SK-N-SH (cell line): ENCODE measurements at regions not wholly inside any gene's neighbourhood (a gene's known extent, or its start where the extent isn't known, plus 50 kb on each side); places are given as distances from the start of the nearest gene placed in this dataset.

Experiments used
- CTCF ChIP-seq: fragments of 200-600 bp; sonication (generic); IDR thresholded peaks from 2 replicates; pipeline ENCODE4 v1.6.1; 2017; ENCODE audit warnings: antibody characterized with exemption, mild to moderate bottlenecking, moderate library complexity
- FOXJ3 ChIP-seq: sonication (generic); formaldehyde crosslinking; IDR thresholded peaks from 2 replicates; pipeline ENCODE4 v1.5.1; 2020; ENCODE audit warnings: mild to moderate bottlenecking, missing genetic modification reagents
- POLR2AphosphoS5 ChIP-seq: IDR thresholded peaks from 2 replicates; pipeline ENCODE4 v1.6.1; 2012; ENCODE audit warnings: low read depth, low read length
- RAD21 ChIP-seq: IDR thresholded peaks from 2 replicates; pipeline ENCODE4 v1.6.1; 2012; ENCODE audit warnings: mild to moderate bottlenecking, low read length
- YY1 ChIP-seq: IDR thresholded peaks from 2 replicates; pipeline ENCODE4 v1.4.0; 2012; ENCODE audit warnings: low read depth, mild to moderate bottlenecking

GRCh38 chr1:173258479-173259264 lies 51.5 kb upstream of the TNFSF4 start:
- TF ChIP-seq FOXJ3 (no peak), CTCF (no peak), POLR2AphosphoS5 (no peak), RAD21 (no peak), YY1 (no peak)
